GM12872 (cell line): ENCODE measurements at regions not wholly inside any gene's neighbourhood (a gene's known extent, or its start where the extent isn't known, plus 50 kb on each side); places are given as distances from the start of the nearest gene placed in this dataset.

Source experiments
- CTCF ChIP-seq: IDR thresholded peaks from 3 replicates; pipeline ENCODE4 v1.5.1; 2011; ENCODE audit warnings: low read depth, mild to moderate bottlenecking, low read length, moderate library complexity; ENCODE audit not compliant: insufficient read depth

DNA sequence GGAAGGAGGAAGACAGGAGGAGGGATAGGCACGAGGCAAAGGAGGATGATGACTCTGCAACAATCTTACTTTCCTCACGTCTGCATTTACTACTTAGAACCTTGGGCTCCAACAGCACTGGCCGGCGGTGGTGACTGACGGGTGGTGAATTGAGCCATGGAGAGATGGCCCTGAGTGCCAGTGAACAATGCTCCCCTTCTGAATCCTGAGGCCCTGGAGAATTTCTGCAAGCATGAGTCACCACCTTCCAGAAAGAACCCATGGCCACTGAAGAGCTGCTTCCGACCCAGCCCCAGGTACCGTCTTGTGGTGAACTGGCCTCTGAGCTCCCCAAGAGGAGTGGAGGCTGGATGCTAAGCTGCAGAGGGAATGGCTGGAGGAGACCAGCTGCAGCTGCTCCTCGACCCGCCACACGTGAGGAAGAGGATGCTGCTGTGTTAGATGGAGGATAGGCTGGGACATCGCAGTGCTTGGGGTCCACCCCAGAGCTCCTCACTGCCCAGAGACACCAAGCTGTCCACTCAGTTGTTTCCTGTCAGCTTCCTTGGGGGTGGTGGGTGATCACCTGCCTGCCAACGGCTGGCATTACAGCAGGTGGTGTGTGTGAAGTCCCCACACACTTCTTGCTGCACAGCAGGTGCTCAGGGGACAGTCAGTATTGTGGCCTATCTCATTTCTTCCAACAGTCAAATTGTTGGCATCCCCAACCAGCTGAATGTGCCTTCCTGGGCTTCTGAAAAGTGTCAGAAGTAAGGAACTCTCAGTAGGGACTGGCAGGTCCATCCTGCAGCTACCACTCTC, 186.5 kb upstream of the ID2 start:
- TF ChIP-seq CTCF, result no peak

DNA sequence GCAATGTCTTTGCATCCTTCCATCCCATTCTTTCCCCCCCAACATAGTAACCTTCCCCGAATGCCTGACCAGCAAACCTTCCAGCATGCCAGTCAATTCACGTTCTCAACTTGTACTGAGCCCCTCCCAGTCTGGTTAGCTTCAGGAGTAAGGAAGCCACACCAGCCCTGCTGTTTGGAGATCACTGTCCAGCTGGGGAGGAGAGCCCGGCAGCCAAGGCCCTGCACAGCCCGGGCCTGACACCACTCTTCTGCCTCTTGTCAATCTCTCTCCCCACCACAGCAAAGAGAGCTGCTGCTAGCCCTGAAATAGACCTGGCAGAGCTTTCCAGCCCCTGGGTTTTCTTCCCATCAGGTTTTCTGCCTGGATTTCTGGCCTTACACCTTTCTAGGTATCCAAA, 185.8 kb upstream of the ID2 start:
- TF ChIP-seq CTCF, result no peak

DNA sequence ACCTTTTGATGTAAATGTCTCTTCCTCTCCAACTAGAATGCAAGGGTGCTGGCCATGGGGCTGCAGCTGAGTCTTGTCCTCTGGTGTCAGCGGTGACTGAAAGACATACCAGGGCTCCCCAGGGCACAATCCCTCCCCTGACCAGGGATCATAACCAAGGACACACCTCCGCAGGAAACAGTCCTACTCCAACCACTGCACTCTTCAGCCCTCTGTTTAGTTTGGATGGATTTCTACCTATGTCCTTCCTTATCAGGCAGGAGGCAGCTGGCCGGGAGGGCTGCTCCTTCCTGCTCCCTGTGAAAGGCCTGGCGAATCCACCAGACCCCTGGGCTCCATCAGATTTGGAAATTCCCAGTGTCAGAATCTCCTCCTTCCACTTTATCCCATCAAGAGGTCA, 185.2 kb upstream of the ID2 start:
- no peak for TF ChIP-seq CTCF

DNA sequence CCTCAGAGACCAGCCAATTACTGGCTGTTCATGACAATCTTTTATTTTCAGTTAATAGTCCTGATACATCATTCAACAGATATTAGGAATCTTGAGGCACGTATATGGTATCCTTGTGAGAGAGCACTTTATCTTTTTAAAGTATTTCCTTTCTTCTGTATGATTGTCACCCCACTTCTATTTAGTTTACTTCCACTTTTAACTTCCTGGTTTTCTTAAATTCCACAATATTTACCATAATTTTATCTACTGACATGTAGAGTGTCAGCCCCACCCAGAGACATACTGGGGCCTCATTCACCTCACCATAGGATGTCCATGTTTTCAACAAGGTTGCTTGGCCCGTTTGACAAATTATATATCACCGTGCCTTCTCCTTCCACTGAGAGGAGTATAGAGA, 182.9 kb upstream of the ID2 start:
- no peak for TF ChIP-seq CTCF

GRCh38 chr2:8500124-8501054, 181.5 kb upstream of the ID2 start:
- TF ChIP-seq CTCF, result no peak

GRCh38 chr2:8501061-8501720, 180.7 kb upstream of the ID2 start:
- TF ChIP-seq CTCF, result no peak

DNA sequence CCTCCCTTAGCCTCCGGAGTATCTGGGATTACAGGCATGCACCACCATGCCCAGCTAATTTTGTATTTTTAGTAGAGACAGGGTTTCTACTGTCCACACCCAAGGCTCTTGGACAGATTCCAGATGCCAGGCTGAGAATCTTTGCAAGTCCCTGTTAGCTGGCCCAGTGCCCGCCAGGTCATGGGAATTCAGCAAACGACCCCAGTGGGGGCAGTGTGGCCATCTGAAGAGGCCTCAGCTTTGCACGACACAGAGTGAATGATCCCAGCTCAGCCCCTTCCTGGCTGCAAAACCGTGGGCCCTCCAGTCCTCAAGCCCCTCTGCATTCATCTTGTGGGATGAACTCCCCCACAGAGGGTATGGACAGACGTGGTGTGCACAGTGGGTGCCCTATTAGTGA, 179.5 kb upstream of the ID2 start:
- TF ChIP-seq CTCF, result no peak
